A549 (cell line): ENCODE measurements at regions not wholly inside any gene's neighbourhood (a gene's known extent, or its start where the extent isn't known, plus 50 kb on each side); places are given as distances from the start of the nearest gene placed in this dataset.

Source experiments
- ATAC-seq, 2 experiments: fragments of 200-7000 bp in 1 of 2; fragments of >200 bp in 1 of 2; cut with Nextera tagmentation in 1 of 2; cut with Tn5 transposase in 1 of 2; 3 replicates each; pipeline versions ENCODE4 v1.8.0 to v1.9.1; 2018 to 2020; ENCODE audit warnings: mild to moderate bottlenecking in 1 of 2, moderate library complexity in 1 of 2
- CTCF ChIA-PET: fragments of 300-600 bp; sonication (Branson Sonifier 250); formaldehyde crosslinking; extraction: SDS; loops from one replicate; lab custom pipeline; 2021; ENCODE audit warnings: antibody characterized with exemption, inconsistent platforms; lab: Yijun Ruan, JAX
- POLR2A ChIA-PET: fragments of 350-600 bp; formaldehyde crosslinking; extraction: SDS; loops from one replicate; lab custom pipeline; 2021; ENCODE audit warnings: antibody characterized with exemption, inconsistent platforms; lab: Yijun Ruan, JAX
- DNase-seq, 2 experiments: peaks; one replicate each; pipeline versions ENCODE4 v3.0.0 to v3.0.0-alpha.2; 2011 to 2016; ENCODE audit warnings: low read depth in 1 of 2, low spot score in 1 of 2
- FAIRE-seq: peaks from 2 replicates; lab custom pipeline; 2011; peaks lifted over from hg19 to GRCh38; lab: Jason Lieb, UNC
- H3K27ac ChIP-seq, 2 experiments: fragments of >200 bp; sonication (Bioruptor Twin); formaldehyde crosslinking; 3 replicates each; pipeline ENCODE4 v1.5.1; 2016 to 2017
- H3K4me1 ChIP-seq: fragments of >200 bp; sonication (Bioruptor Twin); formaldehyde crosslinking; 3 replicates; pipeline ENCODE4 v1.6.1; 2016
- H3K4me2 ChIP-seq: fragments of >200 bp; sonication (Bioruptor Twin); formaldehyde crosslinking; 3 replicates; pipeline ENCODE4 v1.6.1; 2016
- H3K4me3 ChIP-seq: fragments of >200 bp; sonication (Bioruptor Twin); formaldehyde crosslinking; 3 replicates; pipeline ENCODE4 v1.5.1; 2016
- H3K9me3 ChIP-seq: fragments of >200 bp; sonication (Bioruptor Twin); formaldehyde crosslinking; 3 replicates; pipeline ENCODE4 v1.6.1; 2016
- CHD2 ChIP-seq: fragments of 150-350 bp; IDR thresholded peaks from 2 replicates; pipeline ENCODE4 v1.6.1; 2014; ENCODE audit warnings: low read length; ENCODE audit not compliant: partially characterized antibody
- FOSB ChIP-seq: fragments of 250-450 bp; sonication (Bioruptor Pico); IDR thresholded peaks from 2 replicates; pipeline ENCODE4 v1.5.0; 2020; ENCODE audit warnings: mild to moderate bottlenecking, moderate library complexity
- HOXA7 ChIP-seq: fragments of 250-450 bp; sonication (Bioruptor Pico); IDR thresholded peaks from 2 replicates; pipeline ENCODE4 v1.5.0; 2020; ENCODE audit warnings: mild to moderate bottlenecking, moderate library complexity
- HOXB13 ChIP-seq: fragments of 250-450 bp; sonication (Bioruptor Pico); IDR thresholded peaks from 2 replicates; pipeline ENCODE4 v1.5.0; 2020; ENCODE audit warnings: low read depth, mild to moderate bottlenecking, moderate library complexity
- HOXB5 ChIP-seq: fragments of 250-450 bp; sonication (Bioruptor Pico); IDR thresholded peaks from 2 replicates; pipeline ENCODE4 v1.5.0; 2020; ENCODE audit warnings: mild to moderate bottlenecking, moderate library complexity
- JUN ChIP-seq, 2 experiments: fragments of >200 bp; sonication (Bioruptor Twin); formaldehyde crosslinking; IDR thresholded peaks; 2 replicates in 1 of 2; 3 replicates in 1 of 2; pipeline ENCODE4 v1.6.1; 2016 to 2017
- KDM1A ChIP-seq: fragments of 200-600 bp; sonication (generic); IDR thresholded peaks from 2 replicates; pipeline ENCODE4 v1.6.1; 2016; ENCODE audit warnings: low read depth, mild to moderate bottlenecking
- MAFK ChIP-seq: fragments of 450-650 bp; IDR thresholded peaks from 2 replicates; pipeline ENCODE4 v1.6.1; 2014; ENCODE audit not compliant: partially characterized antibody
- MAZ ChIP-seq: fragments of 150-350 bp; IDR thresholded peaks from 2 replicates; pipeline ENCODE4 v1.6.1; 2014; ENCODE audit warnings: antibody characterized with exemption, low read depth, low read length, borderline replicate concordance
- PHF8 ChIP-seq: fragments of 200-600 bp; sonication (generic); IDR thresholded peaks from 2 replicates; pipeline ENCODE4 v1.6.1; 2016; ENCODE audit warnings: low read depth, mild to moderate bottlenecking, antibody characterized with exemption, moderate library complexity, borderline replicate concordance
- POLR2AphosphoS2 ChIP-seq: conservative IDR thresholded peaks from 2 replicates; pipeline ENCODE4 v1.6.1; 2012; ENCODE audit warnings: low read length, improper control_type of control experiment, inconsistent platforms
- RAD21 ChIP-seq, 2 experiments: fragments of >200 bp in 1 of 2; sonication (Bioruptor Twin) in 1 of 2; formaldehyde crosslinking in 1 of 2; IDR thresholded peaks in 1 of 2; conservative IDR thresholded peaks in 1 of 2; 2 replicates in 1 of 2; 3 replicates in 1 of 2; pipeline ENCODE4 v1.6.1; 2012 to 2018; ENCODE audit warnings: inconsistent platforms in 1 of 2
- RCOR1 ChIP-seq: fragments of 150-350 bp; IDR thresholded peaks from 2 replicates; pipeline ENCODE4 v1.6.1; 2014; ENCODE audit warnings: antibody characterized with exemption, low read length, low read depth
- SMC3 ChIP-seq: fragments of >200 bp; sonication (Bioruptor Twin); formaldehyde crosslinking; IDR thresholded peaks from 3 replicates; pipeline ENCODE4 v1.6.1; 2018; ENCODE audit warnings: inconsistent platforms
- TFCP2L1 ChIP-seq: fragments of 250-450 bp; sonication (Bioruptor Pico); IDR thresholded peaks from 2 replicates; pipeline ENCODE4 v1.5.0; 2021; ENCODE audit warnings: mild to moderate bottlenecking
- TP53 ChIP-seq: fragments of 250-450 bp; sonication (Bioruptor Pico); IDR thresholded peaks from 2 replicates; pipeline ENCODE4 v1.5.0; 2021; ENCODE audit warnings: mild to moderate bottlenecking, moderate library complexity
- ZSCAN20 ChIP-seq: fragments of 250-450 bp; sonication (Bioruptor Pico); IDR thresholded peaks from 2 replicates; pipeline ENCODE4 v1.8.0; 2022; ENCODE audit warnings: mild to moderate bottlenecking, moderate library complexity
- WGBS: methylation state at CpG from one replicate; pipeline ENCODE4 v1.1.6; 2017; ENCODE audit errors: missing lambda C conversion rate; 5-methylcytosine and 5-hydroxymethylcytosine counted together
- TF ChIP-seq, protein P1 (sequence below): fragments of 200-600 bp; sonication (generic); IDR thresholded peaks from 2 replicates; pipeline ENCODE4 v1.6.1; 2016; ENCODE audit warnings: antibody characterized with exemption, mild to moderate bottlenecking, moderate library complexity
- TF ChIP-seq, protein P2 (sequence below): IDR thresholded peaks from 2 replicates; pipeline ENCODE4 v1.6.1; 2012
- TF ChIP-seq, protein P3 (sequence below): fragments of >200 bp; sonication (Bioruptor Twin); formaldehyde crosslinking; IDR thresholded peaks from 3 replicates; pipeline ENCODE4 v1.5.1; 2016

DNA sequence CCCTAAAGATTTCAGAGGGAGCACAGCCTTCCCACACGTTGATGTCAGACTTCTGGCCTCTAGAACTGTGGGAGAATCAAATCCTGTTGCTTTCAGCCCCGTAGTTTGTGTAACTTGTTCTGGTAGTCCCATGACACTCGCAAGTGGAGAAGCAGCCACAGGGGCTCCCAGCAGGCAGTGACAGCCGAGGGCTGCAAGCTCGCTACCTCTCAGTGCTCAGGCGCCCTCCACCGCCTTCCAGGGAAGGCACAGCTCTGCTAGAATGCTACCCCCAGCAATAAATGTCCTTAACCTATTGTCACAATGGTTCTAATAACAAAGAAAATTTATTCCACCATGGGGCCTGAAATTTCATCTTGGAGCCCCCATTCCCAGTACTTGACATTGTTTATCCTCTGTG lies 143.1 kb upstream of the ZNF236 start (continued):
- TF ChIP-seq, protein P1, sequence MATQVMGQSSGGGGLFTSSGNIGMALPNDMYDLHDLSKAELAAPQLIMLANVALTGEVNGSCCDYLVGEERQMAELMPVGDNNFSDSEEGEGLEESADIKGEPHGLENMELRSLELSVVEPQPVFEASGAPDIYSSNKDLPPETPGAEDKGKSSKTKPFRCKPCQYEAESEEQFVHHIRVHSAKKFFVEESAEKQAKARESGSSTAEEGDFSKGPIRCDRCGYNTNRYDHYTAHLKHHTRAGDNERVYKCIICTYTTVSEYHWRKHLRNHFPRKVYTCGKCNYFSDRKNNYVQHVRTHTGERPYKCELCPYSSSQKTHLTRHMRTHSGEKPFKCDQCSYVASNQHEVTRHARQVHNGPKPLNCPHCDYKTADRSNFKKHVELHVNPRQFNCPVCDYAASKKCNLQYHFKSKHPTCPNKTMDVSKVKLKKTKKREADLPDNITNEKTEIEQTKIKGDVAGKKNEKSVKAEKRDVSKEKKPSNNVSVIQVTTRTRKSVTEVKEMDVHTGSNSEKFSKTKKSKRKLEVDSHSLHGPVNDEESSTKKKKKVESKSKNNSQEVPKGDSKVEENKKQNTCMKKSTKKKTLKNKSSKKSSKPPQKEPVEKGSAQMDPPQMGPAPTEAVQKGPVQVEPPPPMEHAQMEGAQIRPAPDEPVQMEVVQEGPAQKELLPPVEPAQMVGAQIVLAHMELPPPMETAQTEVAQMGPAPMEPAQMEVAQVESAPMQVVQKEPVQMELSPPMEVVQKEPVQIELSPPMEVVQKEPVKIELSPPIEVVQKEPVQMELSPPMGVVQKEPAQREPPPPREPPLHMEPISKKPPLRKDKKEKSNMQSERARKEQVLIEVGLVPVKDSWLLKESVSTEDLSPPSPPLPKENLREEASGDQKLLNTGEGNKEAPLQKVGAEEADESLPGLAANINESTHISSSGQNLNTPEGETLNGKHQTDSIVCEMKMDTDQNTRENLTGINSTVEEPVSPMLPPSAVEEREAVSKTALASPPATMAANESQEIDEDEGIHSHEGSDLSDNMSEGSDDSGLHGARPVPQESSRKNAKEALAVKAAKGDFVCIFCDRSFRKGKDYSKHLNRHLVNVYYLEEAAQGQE: no peak
- TF ChIP-seq RCOR1: no peak
- no peak for TF ChIP-seq JUN (IDR thresholded peaks at IDR 0.05)

DNA sequence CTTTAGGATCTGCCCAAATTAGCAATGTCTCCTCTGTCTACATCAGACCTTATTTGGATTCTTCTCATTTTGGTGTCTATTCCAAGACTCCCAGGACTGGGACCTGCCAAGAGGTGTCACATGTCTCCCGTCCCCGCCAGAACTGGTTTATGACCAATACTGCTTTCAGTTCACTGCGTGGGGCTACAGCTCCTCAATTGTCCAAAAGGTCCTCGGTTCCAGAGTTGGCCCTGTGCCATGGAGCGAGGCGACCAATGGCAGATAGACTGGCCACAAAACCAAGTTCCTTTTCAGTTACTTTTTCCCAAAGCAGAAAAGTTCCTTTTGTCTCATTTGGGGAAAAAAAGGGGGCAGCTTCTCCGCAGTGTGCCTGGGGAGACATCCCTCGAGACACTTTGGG lies 144.1 kb upstream of the ZNF236 start:
- FAIRE-seq (no peak), ATAC-seq (no peak), DNase-seq (no peak)
- ChIA-PET POLR2A (no interaction called here), CTCF (no interaction called here)
- WGBS: 21% methylated on average over 8 of the region's 8 CpGs
- Histone ChIP-seq H3K27ac (no peak overlapping the region), H3K4me2 (no peak overlapping the region), H3K4me1 (no peaks in the 10 kb centered on the region), H3K9me3 (no peaks in the 10 kb centered on the region), H3K4me3 (no peak overlapping the region)
- no peak for TF ChIP-seq RAD21 (conservative IDR thresholded peaks at IDR 0.05 in 1 of 2, IDR thresholded peaks at IDR 0.05 in 1 of 2)
- TF ChIP-seq JUN (IDR thresholded peaks at IDR 0.05): no peak
- TF ChIP-seq TP53 (CRISPR knock-in tag): no peak
- TF ChIP-seq POLR2AphosphoS2: no peak
- no peak for TF ChIP-seq CHD2
- TF ChIP-seq HOXA7 (CRISPR knock-in tag): no peak
- TF ChIP-seq PHF8: no peak
- TF ChIP-seq KDM1A: no peak
- TF ChIP-seq MAZ: no peak
- no peak for TF ChIP-seq FOSB (CRISPR knock-in tag)
- no peak for TF ChIP-seq HOXB13 (CRISPR knock-in tag)
- TF ChIP-seq SMC3: no peak
- TF ChIP-seq, protein P2, sequence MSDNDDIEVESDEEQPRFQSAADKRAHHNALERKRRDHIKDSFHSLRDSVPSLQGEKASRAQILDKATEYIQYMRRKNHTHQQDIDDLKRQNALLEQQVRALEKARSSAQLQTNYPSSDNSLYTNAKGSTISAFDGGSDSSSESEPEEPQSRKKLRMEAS: no peak
- TF ChIP-seq TFCP2L1 (CRISPR knock-in tag): no peak
- TF ChIP-seq, protein P3, sequence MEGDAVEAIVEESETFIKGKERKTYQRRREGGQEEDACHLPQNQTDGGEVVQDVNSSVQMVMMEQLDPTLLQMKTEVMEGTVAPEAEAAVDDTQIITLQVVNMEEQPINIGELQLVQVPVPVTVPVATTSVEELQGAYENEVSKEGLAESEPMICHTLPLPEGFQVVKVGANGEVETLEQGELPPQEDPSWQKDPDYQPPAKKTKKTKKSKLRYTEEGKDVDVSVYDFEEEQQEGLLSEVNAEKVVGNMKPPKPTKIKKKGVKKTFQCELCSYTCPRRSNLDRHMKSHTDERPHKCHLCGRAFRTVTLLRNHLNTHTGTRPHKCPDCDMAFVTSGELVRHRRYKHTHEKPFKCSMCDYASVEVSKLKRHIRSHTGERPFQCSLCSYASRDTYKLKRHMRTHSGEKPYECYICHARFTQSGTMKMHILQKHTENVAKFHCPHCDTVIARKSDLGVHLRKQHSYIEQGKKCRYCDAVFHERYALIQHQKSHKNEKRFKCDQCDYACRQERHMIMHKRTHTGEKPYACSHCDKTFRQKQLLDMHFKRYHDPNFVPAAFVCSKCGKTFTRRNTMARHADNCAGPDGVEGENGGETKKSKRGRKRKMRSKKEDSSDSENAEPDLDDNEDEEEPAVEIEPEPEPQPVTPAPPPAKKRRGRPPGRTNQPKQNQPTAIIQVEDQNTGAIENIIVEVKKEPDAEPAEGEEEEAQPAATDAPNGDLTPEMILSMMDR: no peak

DNA sequence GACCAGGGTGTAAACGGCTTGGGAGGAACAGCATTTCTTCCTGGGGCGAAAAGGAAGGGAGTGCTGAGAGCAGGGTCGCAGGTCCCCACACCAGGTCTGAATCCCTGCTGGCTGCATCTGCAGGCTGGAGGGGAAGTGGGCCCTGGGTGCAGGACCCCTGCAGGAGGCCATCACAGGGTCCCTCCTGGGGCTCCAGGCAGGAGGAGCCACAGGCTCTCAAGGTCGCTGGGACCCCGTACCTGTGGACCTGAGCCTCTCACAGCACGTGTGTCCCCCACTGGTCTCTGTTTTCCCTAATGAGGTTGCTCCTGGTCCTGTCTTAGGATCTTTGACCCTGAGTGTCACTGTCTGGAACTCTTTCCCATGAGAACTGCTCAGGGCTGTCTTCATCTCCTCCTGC lies 147.8 kb upstream of the ZNF236 start:
- Histone ChIP-seq H3K4me3 (no peak overlapping the region), H3K4me2 (no peak overlapping the region)
- ATAC-seq (no peak), DNase-seq (no peak)
- POLR2A ChIA-PET: no interaction called here
- TF ChIP-seq HOXB5 (CRISPR knock-in tag) (no peak), ZSCAN20 (CRISPR knock-in tag) (no peak), MAFK (no peak), PHF8 (no peak)
- TF ChIP-seq, protein P2: no peak
- TF ChIP-seq, all 56 proteins: peak for 0
- no peak for FAIRE-seq
- H3K27ac ChIP-seq: no peak overlapping the region
- no peaks in the 10 kb centered on the region for H3K4me1 ChIP-seq
- CTCF ChIA-PET: interaction anchor here (1.0 kb wide), 2 partner anchors 12 to 16 kb away, joined by 3 read pairs; no protein-coding TSS in a partner anchor
- WGBS: 36% methylated on average over 2 of the region's 6 CpGs
- no peaks in the 10 kb centered on the region for H3K9me3 ChIP-seq
